Fibroblast of skin of right quadriceps (primary cell): ENCODE measurements at regions not wholly inside any gene's neighbourhood (a gene's known extent, or its start where the extent isn't known, plus 50 kb on each side); places are given as distances from the start of the nearest gene placed in this dataset.
A peak's percentile ranks its signal among the peaks of the same experiment; 100 is the strongest.

Source experiments
- DNase-seq: peaks from one replicate; pipeline ENCODE4 v3.0.0-alpha.2; 2013

- DNase-seq, result no peak
Observed at GRCh38 chr4:11182031-11182430, 246.7 kb downstream of the HS3ST1 start.

- no peak for DNase-seq
Observed at GRCh38 chr4:11179796-11180195, 248.9 kb downstream of the HS3ST1 start.

DNA sequence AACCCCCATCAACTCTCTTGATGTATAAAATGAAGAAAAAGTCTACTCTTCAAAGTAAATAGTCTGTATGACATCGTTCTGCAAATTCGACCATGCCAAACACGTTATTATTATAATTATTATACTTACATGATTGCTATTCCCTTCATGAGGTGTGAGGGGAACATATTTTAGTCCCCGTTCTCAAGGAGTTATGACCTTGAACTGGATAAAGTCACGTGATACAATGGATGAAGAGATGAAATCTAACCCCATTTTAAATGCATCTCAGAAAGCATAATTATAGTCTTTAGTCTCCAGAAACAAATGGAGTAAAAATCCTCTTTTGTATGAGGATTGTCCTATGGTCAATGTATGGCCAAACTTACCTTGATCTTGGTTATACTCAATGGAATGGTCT is 250.3 kb downstream of the HS3ST1 start:
- no peak for DNase-seq

DNA sequence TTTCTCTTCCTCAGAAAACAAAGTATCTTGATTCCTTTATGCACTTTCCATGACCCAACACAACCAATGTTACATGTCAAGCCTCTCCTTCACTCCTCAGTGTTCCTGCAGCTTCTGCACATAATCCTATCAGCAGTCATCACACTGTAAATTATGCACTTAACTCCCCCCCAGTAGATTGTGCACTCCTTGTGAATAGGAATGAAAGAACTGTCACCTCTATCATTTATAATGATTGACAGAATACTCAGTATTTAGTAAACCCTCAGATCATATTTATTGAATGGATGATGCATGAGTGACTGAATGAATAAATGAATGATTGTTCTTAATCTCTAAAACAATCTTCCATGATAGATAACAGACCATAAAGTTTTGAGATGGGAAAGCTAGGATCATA is 253.3 kb downstream of the HS3ST1 start:
- DNase-seq, result no peak

DNA sequence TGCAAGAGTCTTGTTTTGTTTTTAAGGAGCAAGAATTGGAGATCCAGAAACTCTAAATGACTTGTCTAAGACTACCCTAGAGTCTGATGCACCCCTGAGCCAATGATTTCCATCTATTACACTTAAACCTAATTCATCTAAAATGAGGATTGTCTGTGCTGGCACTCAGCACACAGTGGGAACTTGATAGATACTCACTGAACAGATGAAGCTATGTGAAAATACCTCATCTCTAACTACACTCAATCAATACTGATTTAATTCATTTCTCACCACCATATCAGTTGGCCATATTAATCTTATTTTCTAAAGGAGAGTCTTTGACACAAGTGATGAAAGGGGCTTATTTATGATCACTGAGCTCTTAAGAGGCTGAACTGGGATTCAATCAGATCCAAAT is 262.1 kb downstream of the HS3ST1 start:
- DNase-seq, result no peak

- DNase-seq, result no peak
Observed at GRCh38 chr4:11166034-11166433, 262.7 kb downstream of the HS3ST1 start.

DNA sequence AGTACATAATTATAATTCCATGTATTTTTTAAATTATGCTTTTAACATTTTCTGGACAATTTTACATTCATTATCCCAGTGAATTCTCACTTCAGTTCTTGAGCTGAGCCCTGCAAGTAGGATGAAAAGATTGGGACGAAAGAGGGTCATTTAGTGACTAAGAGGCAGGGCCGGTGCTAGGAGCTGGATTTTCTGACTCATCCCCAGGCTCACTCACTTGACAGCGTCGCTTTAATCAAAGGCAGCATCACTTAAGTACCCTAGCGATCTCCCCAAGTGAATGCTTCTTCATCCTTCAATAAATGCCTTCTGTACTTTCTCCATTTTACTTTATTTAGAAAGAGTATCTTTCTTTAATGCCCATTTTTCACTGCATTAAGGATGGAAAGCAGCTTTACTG is 263.6 kb downstream of the HS3ST1 start:
- peak; percentile 22 for DNase-seq

DNA sequence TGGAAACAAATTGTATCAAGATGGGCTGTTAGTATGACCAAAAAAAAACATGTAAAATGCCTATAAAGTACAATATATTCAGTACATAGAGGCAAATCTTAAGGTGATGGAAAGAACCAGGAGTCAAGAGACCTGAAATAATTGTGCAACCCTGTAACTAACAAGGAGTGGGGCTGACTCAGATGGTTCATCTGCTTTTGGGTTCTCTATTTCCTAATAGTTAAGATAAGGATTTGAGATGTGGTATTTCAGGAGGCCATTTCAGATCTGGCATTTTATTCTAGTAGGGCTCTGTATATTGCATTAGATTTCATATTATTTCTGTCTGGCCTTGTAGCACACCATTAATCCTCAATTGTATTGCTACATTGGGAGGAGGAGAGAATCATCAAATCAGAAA is 268.4 kb downstream of the HS3ST1 start:
- no peak for DNase-seq

DNA sequence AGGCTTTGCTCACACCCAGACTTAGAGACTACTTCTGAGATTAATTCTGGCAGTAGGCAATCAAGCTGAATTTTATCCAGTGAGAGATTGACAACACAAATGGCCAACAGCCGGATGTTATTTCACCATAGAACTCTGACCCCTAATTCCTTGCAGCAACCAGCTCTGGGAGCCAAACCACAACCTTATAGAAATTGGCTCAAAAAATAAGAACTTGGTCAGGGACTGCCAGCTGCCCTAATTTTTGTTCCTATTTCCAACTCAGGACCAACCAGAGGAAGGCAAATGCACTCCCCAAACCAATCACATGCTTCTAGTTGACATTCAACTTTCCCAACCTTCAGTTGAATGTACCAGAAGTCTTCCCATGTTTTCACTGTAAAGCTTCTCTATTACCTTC is 269.7 kb downstream of the HS3ST1 start:
- no peak for DNase-seq

- no peak for DNase-seq
Observed at GRCh38 chr4:11155208-11155867, 273.4 kb downstream of the HS3ST1 start.

DNA sequence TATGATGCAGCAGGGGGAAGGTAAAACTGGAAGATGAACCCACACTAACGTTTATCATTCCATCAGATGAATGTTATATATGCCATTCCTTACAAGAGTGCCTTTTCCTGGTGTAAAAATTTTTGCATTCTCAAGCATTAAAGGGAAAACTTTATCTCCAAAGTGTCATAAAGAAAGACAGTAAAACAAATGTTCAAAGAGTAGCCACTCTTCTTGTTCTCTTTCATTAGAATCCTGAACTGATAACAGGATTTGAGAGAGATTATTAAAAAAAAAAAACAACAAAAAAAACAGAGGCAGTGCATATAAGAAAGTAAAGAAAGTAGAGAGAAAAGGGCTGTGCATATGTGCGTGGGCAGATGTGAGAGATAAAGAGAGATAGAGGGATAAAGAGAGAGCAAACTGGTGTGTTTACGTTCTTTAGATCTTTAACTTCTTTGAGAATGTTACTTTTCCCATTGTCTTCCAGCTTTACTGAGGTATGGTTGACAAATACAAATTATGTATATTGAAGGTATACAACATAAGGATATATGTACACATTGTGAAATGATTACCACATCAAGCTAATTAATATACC is 275.4 kb downstream of the HS3ST1 start:
- no peak for DNase-seq

- no peak for DNase-seq
Observed at GRCh38 chr4:11152684-11153083, 276.0 kb downstream of the HS3ST1 start.

DNA sequence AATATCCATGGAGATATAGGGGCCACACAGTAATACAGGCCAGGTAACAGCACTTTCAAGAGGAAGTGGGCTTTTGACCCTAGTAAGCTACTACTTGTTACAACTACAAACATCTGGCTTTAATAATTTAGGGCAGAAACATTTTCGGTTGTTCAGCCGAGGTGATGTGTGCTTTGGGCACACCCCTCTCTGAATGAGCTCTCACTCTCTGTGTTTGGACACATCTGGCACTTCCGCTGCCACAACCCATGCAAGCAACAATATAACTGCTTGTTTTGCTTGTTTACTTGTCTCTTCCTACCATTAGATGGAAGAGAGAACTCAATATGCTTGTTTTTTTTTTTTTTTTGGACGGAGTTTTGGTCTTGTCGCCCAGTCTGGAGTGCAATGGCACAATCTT is 277.2 kb downstream of the HS3ST1 start:
- no peak for DNase-seq

GRCh38 chr4:11149612-11150259 is 279.0 kb downstream of the HS3ST1 start:
- no peak for DNase-seq

- DNase-seq, result no peak
Observed at GRCh38 chr4:11139871-11140270, 288.8 kb downstream of the HS3ST1 start.

DNA sequence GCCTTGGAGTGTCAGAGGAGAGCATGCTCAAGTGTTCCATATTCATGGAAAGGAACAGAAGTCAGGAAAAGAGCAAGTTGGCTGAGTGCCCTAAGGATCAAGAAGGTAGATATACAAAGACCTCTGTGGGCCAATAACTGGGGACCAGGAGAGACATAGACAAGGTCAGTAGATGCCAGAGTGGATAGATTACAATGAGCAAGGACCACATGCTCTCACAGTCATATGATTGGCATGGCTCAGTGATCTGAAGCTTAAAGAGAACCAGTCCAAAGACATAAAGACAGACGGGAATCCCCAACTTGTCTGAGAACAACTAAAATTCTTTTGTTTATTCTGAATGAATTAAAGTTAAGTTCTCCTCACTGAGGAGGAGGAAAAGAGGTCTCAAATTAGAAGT is 289.7 kb downstream of the HS3ST1 start:
- no peak for DNase-seq

DNA sequence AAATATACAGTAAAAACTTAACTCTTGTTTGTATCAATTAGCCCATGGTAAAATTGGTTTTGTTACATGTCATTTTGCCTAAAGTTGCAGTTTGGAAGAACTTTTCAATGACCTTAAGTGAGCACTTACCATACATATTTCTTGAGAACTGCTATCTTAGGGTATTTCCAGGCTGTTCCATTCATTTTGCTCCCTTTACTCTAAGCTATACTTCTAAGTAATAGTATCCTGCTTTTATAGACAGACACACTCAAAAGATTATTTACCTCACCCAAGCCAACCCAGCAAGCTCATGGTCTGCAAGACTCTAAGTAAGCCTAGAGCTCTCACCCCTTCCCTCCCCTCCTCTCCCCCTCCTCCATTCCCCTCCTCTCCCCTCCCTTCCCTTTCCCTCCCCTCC is 294.0 kb downstream of the HS3ST1 start:
- no peak for DNase-seq

GRCh38 chr4:11133868-11134267 is 294.8 kb downstream of the HS3ST1 start:
- DNase-seq, result no peak

DNA sequence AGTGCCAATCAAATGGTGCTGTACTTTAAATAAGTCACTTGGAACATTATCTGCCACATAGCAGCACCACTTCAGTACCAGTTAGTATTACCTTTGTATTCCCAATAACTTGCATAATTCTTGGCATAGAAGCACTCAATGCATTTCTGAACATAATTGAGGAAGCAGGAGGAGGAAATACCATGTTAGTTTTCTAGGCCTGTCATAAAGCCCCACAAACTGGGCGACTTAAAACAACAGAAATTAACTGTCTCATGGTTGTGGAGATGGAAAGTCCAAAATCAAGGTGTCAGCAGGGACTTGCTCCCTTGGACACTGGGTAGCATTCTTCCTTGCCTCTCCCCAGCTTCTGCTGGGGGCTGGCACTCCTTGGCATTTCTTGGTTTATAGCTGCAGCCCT is 296.2 kb downstream of the HS3ST1 start:
- no peak for DNase-seq

DNA sequence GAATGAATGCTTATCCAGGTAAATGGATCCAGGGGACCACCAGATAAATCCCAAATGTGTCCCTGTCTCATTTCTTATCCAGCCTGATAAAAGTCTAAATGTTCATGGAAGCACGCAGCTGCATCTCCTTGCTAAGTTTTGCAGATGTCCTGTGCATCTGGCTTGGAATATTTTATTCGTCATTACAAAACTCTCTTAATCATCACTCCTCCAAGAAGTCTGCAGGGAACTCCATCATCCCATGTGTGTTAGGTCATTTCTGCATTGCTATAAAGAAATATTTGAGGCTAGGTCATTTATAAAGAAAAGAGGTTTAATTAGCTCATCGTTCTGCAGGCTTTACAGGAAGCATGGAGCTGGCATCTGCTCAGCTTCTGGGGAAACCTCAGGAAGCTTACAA is 297.2 kb downstream of the HS3ST1 start:
- peak; percentile 9 for DNase-seq

- DNase-seq, result peak; percentile 82
Observed at GRCh38 chr4:11130195-11130970, 298.3 kb downstream of the HS3ST1 start.

GRCh38 chr4:11120435-11120834 is 308.3 kb downstream of the HS3ST1 start:
- no peak for DNase-seq

DNA sequence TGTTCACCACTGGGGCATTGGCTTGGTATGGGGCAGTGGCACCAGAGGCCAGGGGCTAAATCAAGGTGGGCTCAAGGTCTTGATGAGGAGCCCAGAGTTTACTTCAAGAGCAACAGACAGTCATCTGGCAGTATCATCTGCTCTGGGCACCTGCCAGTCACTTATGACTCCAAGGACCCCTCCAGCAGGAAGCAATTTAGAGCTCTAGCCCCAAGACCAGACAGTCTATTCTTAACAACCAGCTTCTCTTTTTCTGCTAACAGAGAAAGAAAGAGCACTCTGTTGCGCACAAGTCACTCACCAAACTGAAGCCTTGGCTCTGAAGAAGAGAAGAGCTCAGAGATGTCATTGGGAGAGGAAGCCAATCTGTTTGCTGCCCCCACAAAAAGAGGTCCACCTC is 309.2 kb downstream of the HS3ST1 start:
- DNase-seq, result no peak

GRCh38 chr4:11118513-11118912 is 310.2 kb downstream of the HS3ST1 start:
- DNase-seq, result no peak
